IMR-90 (cell line): ENCODE measurements at regions not wholly inside any gene's neighbourhood (a gene's known extent, or its start where the extent isn't known, plus 50 kb on each side); places are given as distances from the start of the nearest gene placed in this dataset.

Source experiments
- ATAC-seq: fragments of 200-7000 bp; cut with Tn5 transposase; 2 replicates; pipeline ENCODE4 v1.9.1; 2020; ENCODE audit warnings: low read depth, mild to moderate bottlenecking, moderate library complexity
- BruUV-seq: library from RNA; stranded (reverse); fragments of 400-500 nt; replicated peaks from 2 replicates; lab custom pipeline; 2021; lab: Mats Ljungman, UMichigan
- CTCF ChIA-PET: fragments of 300-600 bp; formaldehyde crosslinking; extraction: SDS; loops from one replicate; lab custom pipeline; 2021; ENCODE audit warnings: antibody characterized with exemption; lab: Yijun Ruan, JAX
- POLR2A ChIA-PET: fragments of 300-600 bp; sonication (Branson Sonifier 250); formaldehyde crosslinking; loops from one replicate; lab custom pipeline; 2022; ENCODE audit warnings: antibody characterized with exemption; ENCODE audit not compliant: unreplicated experiment; lab: Charles Lee
- DNase-seq: peaks from one replicate; pipeline ENCODE4 v3.0.0; 2013
- H2AFZ ChIP-seq: replicated peaks from 2 replicates; pipeline ENCODE3; 2013; ENCODE audit warnings: low read length, mild to moderate bottlenecking; ENCODE audit not compliant: poor library complexity
- H2AK5ac ChIP-seq: 2 replicates; pipeline ENCODE4 v1.6.1; 2013; ENCODE audit warnings: low read depth, low read length, inconsistent platforms
- H2AK9ac ChIP-seq: replicated peaks from 2 replicates; pipeline ENCODE3; 2013; ENCODE audit warnings: mild to moderate bottlenecking, low read depth, low read length, moderate library complexity; ENCODE audit not compliant: poor library complexity
- H2BK120ac ChIP-seq: 2 replicates; pipeline ENCODE4 v1.6.1; 2013; ENCODE audit warnings: low read depth, low read length, inconsistent platforms
- H2BK15ac ChIP-seq: 3 replicates; pipeline ENCODE4 v1.6.1; 2013; ENCODE audit warnings: low read depth, low read length, inconsistent platforms
- H2BK20ac ChIP-seq: 2 replicates; pipeline ENCODE4 v1.6.1; 2013; ENCODE audit warnings: low read depth, mild to moderate bottlenecking, inconsistent platforms, low read length, moderate library complexity
- H2BK5ac ChIP-seq: 2 replicates; pipeline ENCODE4 v1.6.1; 2013; ENCODE audit warnings: mild to moderate bottlenecking, low read depth, low read length, inconsistent platforms; ENCODE audit not compliant: poor library complexity, severe bottlenecking
- H3K14ac ChIP-seq: replicated peaks from 2 replicates; pipeline ENCODE4 v1.6.1; 2013; ENCODE audit warnings: low read depth, low read length, inconsistent platforms
- H3K18ac ChIP-seq: 2 replicates; pipeline ENCODE4 v1.6.1; 2013; ENCODE audit warnings: low read depth, low read length, control low read depth
- H3K23ac ChIP-seq: 2 replicates; pipeline ENCODE4 v1.6.1; 2013; ENCODE audit warnings: low read depth, low read length, inconsistent platforms
- H3K27ac ChIP-seq: 2 replicates; pipeline ENCODE4 v1.5.1; 2013; ENCODE audit warnings: mild to moderate bottlenecking, control low read depth, low read length; ENCODE audit not compliant: insufficient read depth
- H3K27me3 ChIP-seq: 2 replicates; pipeline ENCODE4 v1.6.1; 2013; ENCODE audit warnings: low read length; ENCODE audit not compliant: control insufficient read depth, insufficient read depth
- H3K36me3 ChIP-seq: 2 replicates; pipeline ENCODE4 v1.6.1; 2013; ENCODE audit warnings: low read length, mixed read lengths; ENCODE audit not compliant: control insufficient read depth, insufficient read depth
- H3K4ac ChIP-seq: 2 replicates; pipeline ENCODE4 v1.6.1; 2013; ENCODE audit warnings: low read depth, low read length, inconsistent platforms
- H3K4me1 ChIP-seq: 2 replicates; pipeline ENCODE4 v1.6.1; 2013; ENCODE audit warnings: low read length, mixed read lengths; ENCODE audit not compliant: control insufficient read depth, insufficient read depth
- H3K4me2 ChIP-seq: 2 replicates; pipeline ENCODE4 v1.6.1; 2013; ENCODE audit warnings: low read depth, mild to moderate bottlenecking, control low read depth, low read length, moderate library complexity
- H3K4me3 ChIP-seq: 2 replicates; pipeline ENCODE4 v1.5.1; 2013; ENCODE audit warnings: low read depth, mild to moderate bottlenecking, control low read depth, low read length, moderate library complexity; ENCODE audit not compliant: insufficient read depth
- H3K56ac ChIP-seq: 2 replicates; pipeline ENCODE4 v1.6.1; 2013; ENCODE audit warnings: low read length, inconsistent platforms; ENCODE audit not compliant: insufficient read depth; ENCODE audit errors: extremely low read depth
- H3K79me1 ChIP-seq, 2 experiments: 2 replicates each; pipeline ENCODE4 v1.6.1; 2013; ENCODE audit warnings: low read length in 2 of 2, inconsistent platforms in 1 of 2, low read depth in 1 of 2
- H3K9ac ChIP-seq: 2 replicates; pipeline ENCODE4 v1.6.1; 2013; ENCODE audit warnings: low read depth, low read length, control low read depth
- H3K9me1 ChIP-seq: 2 replicates; pipeline ENCODE4 v1.6.1; 2013; ENCODE audit warnings: low read length, inconsistent platforms; ENCODE audit not compliant: insufficient read depth
- H3K9me3 ChIP-seq: 2 replicates; pipeline ENCODE4 v1.6.1; 2013; ENCODE audit warnings: low read length; ENCODE audit not compliant: control insufficient read depth, insufficient read depth
- H4K20me1 ChIP-seq: 2 replicates; pipeline ENCODE4 v1.6.1; 2013; ENCODE audit warnings: low read length, inconsistent platforms; ENCODE audit not compliant: insufficient read depth
- H4K5ac ChIP-seq: 2 replicates; pipeline ENCODE4 v1.6.1; 2013; ENCODE audit warnings: mild to moderate bottlenecking, low read depth, low read length, control low read depth
- H4K8ac ChIP-seq, 2 experiments: 2 replicates each; pipeline ENCODE4 v1.6.1; 2013; ENCODE audit warnings: low read depth in 2 of 2, low read length in 2 of 2, control low read depth in 1 of 2, inconsistent platforms in 1 of 2
- H4K91ac ChIP-seq: 2 replicates; pipeline ENCODE4 v1.6.1; 2013; ENCODE audit warnings: low read depth, low read length, inconsistent platforms; ENCODE audit not compliant: insufficient read depth
- MAFK ChIP-seq: IDR thresholded peaks from 2 replicates; pipeline ENCODE4 v1.6.1; 2012; ENCODE audit warnings: low read depth, low read length, improper control_type of control experiment
- SMC3 ChIP-seq: fragments of 150-350 bp; IDR thresholded peaks from 2 replicates; pipeline ENCODE4 v1.6.1; 2016; ENCODE audit warnings: low read depth, mild to moderate bottlenecking, antibody characterized with exemption, low read length, moderate library complexity
- WGBS, 2 experiments: methylation state at CpG; one replicate each; pipeline versions ENCODE4 v1.1.5 to v1.1.7; 2013; ENCODE audit warnings: missing lambda C conversion rate in 2 of 2; ENCODE audit not compliant: insufficient read length in 1 of 2; ENCODE audit errors: extremely low coverage in 2 of 2; 5-methylcytosine and 5-hydroxymethylcytosine counted together
- dilution Hi-C: fragments of 300-500 bp; cut with HindIII; formaldehyde crosslinking; loops from one replicate; pipeline ENCODE4 v1.14.3; 2018; ENCODE audit warnings: low sequenced_read_pairs; ENCODE audit not compliant: unreplicated experiment
- in situ Hi-C: fragments of 300-500 bp; cut with MboI; formaldehyde crosslinking; loops from 3 replicates; pipeline ENCODE4 v1.14.3; 2019; ENCODE audit warnings: low sequenced_read_pairs, inconsistent platforms, mixed read lengths
- intact Hi-C: fragments of 100-400 bp; cut with micrococcal nuclease; formaldehyde crosslinking; loops from 2 replicates; pipeline ENCODE4 v1.10.0; 2022

- Histone ChIP-seq H3K4me2 (no peak overlapping the region), H3K4ac (no peak overlapping the region), H2BK5ac (no peak overlapping the region), H2AK9ac (no peak overlapping the region), H3K27me3 (no peaks in the 10 kb centered on the region), H3K56ac (no peak overlapping the region), H3K9ac (no peak overlapping the region), H2AK5ac (no peak overlapping the region), H3K14ac (no peak overlapping the region), H4K8ac (no peak overlapping the region), H3K23ac (no peak overlapping the region), H3K9me1 (no peaks in the 10 kb centered on the region), H4K5ac (no peak overlapping the region), H3K18ac (no peak overlapping the region), H3K4me3 (no peak overlapping the region), H4K91ac (no peak overlapping the region), H3K9me3 (0 out of 2 replicates have a peak, but pooled peaks cover 2% of the 10 kb centered on the region), H3K4me1 (no peaks in the 10 kb centered on the region), H3K27ac (no peak overlapping the region), H3K36me3 (no peaks in the 10 kb centered on the region), H2BK120ac (no peak overlapping the region), H2AFZ (no peak overlapping the region), H2BK20ac (no peak overlapping the region), H3K79me1 (no peaks in the 10 kb centered on the region), H2BK15ac (no peak overlapping the region), H4K20me1 (no peaks in the 10 kb centered on the region)
- CTCF ChIA-PET: no interaction called here
- POLR2A ChIA-PET: no interaction called here
- DNase-seq (no peak), ATAC-seq (no peak)
- WGBS, 2 experiments: no CpG with 5 or more reads among the region's 1 CpG
- in situ Hi-C loops: no loop called here
- no TSS peak for BruUV-seq
- intact Hi-C loops: no loop called here
- TF ChIP-seq MAFK: peak; percentile 80
- TF ChIP-seq SMC3: no peak
- dilution Hi-C loops: no loop called here
These were observed 932.2 kb upstream of the LRFN5 start for GRCh38 chr14:40674502-40674901.
